ENCODE measurements at regions not wholly inside any gene's neighbourhood (a gene's known extent, or its start where the extent isn't known, plus 50 kb on each side); places are given as distances from the start of the nearest gene placed in this dataset.

GRCh38 chr11:114758627-114759026 lies 80.3 kb downstream of the NXPE2 start:
- no peak for DNase-seq

- peak; percentile 60 for DNase-seq
These were observed 84.1 kb downstream of the NXPE2 start for GRCh38 chr11:114762408-114762807.

GRCh38 chr11:114764563-114764962 lies 86.2 kb downstream of the NXPE2 start:
- DNase-seq = no peak

- DNase-seq = no peak
These were observed 92.8 kb downstream of the NXPE2 start for GRCh38 chr11:114771172-114771571.

GRCh38 chr11:114773541-114774338 lies 95.4 kb downstream of the NXPE2 start:
- DNase-seq = no peak

- peak; percentile 60 for DNase-seq
These were observed 96.5 kb downstream of the NXPE2 start for GRCh38 chr11:114774599-114775361.

GRCh38 chr11:114775875-114776621 lies 97.7 kb downstream of the NXPE2 start:
- DNase-seq = no peak

GRCh38 chr11:114776956-114777355 lies 98.6 kb downstream of the NXPE2 start:
- DNase-seq = no peak

- DNase-seq = no peak
These were observed 100.9 kb downstream of the NXPE2 start for GRCh38 chr11:114779189-114779588.

GRCh38 chr11:114782650-114783310 lies 104.5 kb downstream of the NXPE2 start:
- no peak for DNase-seq

- DNase-seq = no peak
These were observed 105.5 kb downstream of the NXPE2 start for GRCh38 chr11:114783805-114784204.

- no peak for DNase-seq
These were observed 105.9 kb downstream of the NXPE2 start for GRCh38 chr11:114784216-114784615.

- no peak for DNase-seq
These were observed 106.6 kb downstream of the NXPE2 start for GRCh38 chr11:114784891-114785290.

GRCh38 chr11:114785820-114786219 lies 107.5 kb downstream of the NXPE2 start:
- DNase-seq = no peak

- no peak for DNase-seq
These were observed 108.8 kb downstream of the NXPE2 start for GRCh38 chr11:114787126-114787525.

GRCh38 chr11:114790910-114791309 lies 112.6 kb downstream of the NXPE2 start:
- no peak for DNase-seq

GRCh38 chr11:114794048-114794684 lies 115.8 kb downstream of the NXPE2 start:
- no peak for DNase-seq

GRCh38 chr11:114796954-114797721 lies 118.8 kb downstream of the NXPE2 start:
- no peak for DNase-seq

GRCh38 chr11:114799476-114799875 lies 121.1 kb downstream of the NXPE2 start:
- DNase-seq = no peak

GRCh38 chr11:114801773-114802172 lies 123.4 kb downstream of the NXPE2 start:
- DNase-seq = no peak

- DNase-seq = no peak
These were observed 124.6 kb downstream of the NXPE2 start for GRCh38 chr11:114802878-114803277.
